Right lobe of liver (tissue), 6 donors: ENCODE measurements at regions not wholly inside any gene's neighbourhood (a gene's known extent, or its start where the extent isn't known, plus 50 kb on each side); places are given as distances from the start of the nearest gene placed in this dataset.

ENCODE experiments used
- ATAC-seq, 4 donors: fragments of 200-7000 bp; cut with Tn5 transposase; one replicate each; pipeline ENCODE4 v1.9.1; 2020; ENCODE audit warnings: mild to moderate bottlenecking in 4 of 4, moderate library complexity in 4 of 4
- DNase-seq, 3 donors: peaks; one replicate each; pipeline ENCODE4 v3.0.0-alpha.2; 2020
- H3K27ac ChIP-seq, 3 donors: fragments of 200-600 bp; one replicate each; pipeline ENCODE4 v1.8.0; 2022
- H3K27me3 ChIP-seq, 2 donors: fragments of 200-600 bp; one replicate each; pipeline ENCODE4 v1.8.0; 2022
- H3K36me3 ChIP-seq, 4 donors: fragments of 200-600 bp; sonication (generic) in 1 of 4; one replicate each; pipeline versions ENCODE4 v1.5.1 to v1.8.0; 2017 to 2022; ENCODE audit warnings: control low read depth in 1 of 4
- H3K4me1 ChIP-seq, 4 donors: fragments of 200-600 bp; sonication (generic) in 1 of 4; one replicate each; pipeline versions ENCODE4 v1.5.1 to v1.8.0; 2017 to 2022; ENCODE audit warnings: control low read depth in 1 of 4
- H3K4me3 ChIP-seq, 3 donors: fragments of 200-600 bp; one replicate each; pipeline ENCODE4 v1.8.0; 2022
- H3K9me3 ChIP-seq, 4 donors: fragments of 200-600 bp; sonication (generic) in 1 of 4; one replicate each; pipeline versions ENCODE4 v1.5.1 to v1.8.0; 2017 to 2022; ENCODE audit warnings: control low read depth in 1 of 4
- CTCF ChIP-seq, 4 donors: fragments of 200-600 bp in 3 of 4; fragments of 450-650 bp in 1 of 4; IDR thresholded peaks; one replicate each; pipeline versions ENCODE4 v1.5.1 to v1.8.0; 2016 to 2022; ENCODE audit warnings: antibody characterized with exemption in 4 of 4, mild to moderate bottlenecking in 2 of 4
- POLR2A ChIP-seq: fragments of 450-650 bp; IDR thresholded peaks from one replicate; pipeline ENCODE4 v1.6.1; 2017; ENCODE audit warnings: antibody characterized with exemption, mild to moderate bottlenecking
- WGBS: methylation state at CpG from one replicate; pipeline ENCODE4 v1.1.6; 2018; ENCODE audit warnings: low coverage, low lambda C conversion rate; ENCODE audit not compliant: insufficient coverage; ENCODE audit errors: missing lambda C conversion rate; 5-methylcytosine and 5-hydroxymethylcytosine counted together
- intact Hi-C, 2 donors: fragments of 100-400 bp; cut with DNase I; formaldehyde crosslinking; loops; one replicate each; pipeline versions ENCODE4 v1.11.2 to v1.14.1; 2022
- donor health status: DM: no; HTN: yes; CAD: no.
- donor health status: DM: no; HTN: no; CAD: no.
- donor health status: DM: no; HTN: no; CAD: no.
- donor health status: DM: no; HTN: yes; CAD: no.
- donor health status: DM: no; HTN: yes; CAD: no.

- no peaks in the 10 kb centered on the region for H3K36me3 ChIP-seq
- DNase-seq (no peak), ATAC-seq (peak; percentile 45 to 75 (median 54))
- H3K27me3 ChIP-seq = no peaks in the 10 kb centered on the region
- intact Hi-C loops = loop anchor here (10.0 kb wide), 1 partner anchor 94 kb away; no protein-coding TSS in a partner anchor
- H3K4me3 ChIP-seq = no peak overlapping the region
- TF ChIP-seq POLR2A (no peak), CTCF (IDR thresholded peaks at IDR 0.05) (no peak)
- no peaks in the 10 kb centered on the region for H3K9me3 ChIP-seq
- WGBS = 6% methylated on average over 1 of the region's 1 CpG
- H3K4me1 ChIP-seq = peaks cover 0 to 51% (median 8%) of the 10 kb centered on the region in 4 donors
- H3K27ac ChIP-seq = peak overlapping the region in 2 of 3 donors; percentile 5 to 94
Observed at GRCh38 chr20:39988991-39989390, 700.0 kb downstream of the MAFB start.

- WGBS = 16% methylated on average over 6 of the region's 6 CpGs
- ATAC-seq (peak; percentile 78 to 85 (median 82)), DNase-seq (peak; percentile 51 to 75 (median 72))
- Histone ChIP-seq H3K9me3 (no peaks in the 10 kb centered on the region), H3K4me1 (peaks cover 0 to 53% (median 7%) of the 10 kb centered on the region in 4 donors), H3K27ac (peak overlapping the region; percentile 74 to 94 (median 84)), H3K4me3 (no peak overlapping the region), H3K36me3 (no peaks in the 10 kb centered on the region), H3K27me3 (no peaks in the 10 kb centered on the region)
- intact Hi-C loops = loop anchor here (10.0 kb wide), 1 partner anchor 92 kb away; no protein-coding TSS in a partner anchor
- TF ChIP-seq CTCF (IDR thresholded peaks at IDR 0.05) (no peak), POLR2A (peak; percentile 64)
Observed at GRCh38 chr20:39986173-39986904, 702.7 kb downstream of the MAFB start.

GRCh38 chr20:39985271-39985827 lies 703.7 kb downstream of the MAFB start:
- DNase-seq (no peak), ATAC-seq (no peak)
- 90% methylated on average over 5 of the region's 5 CpGs for WGBS
- Histone ChIP-seq H3K27me3 (no peaks in the 10 kb centered on the region), H3K4me3 (no peak overlapping the region), H3K4me1 (peaks cover 0 to 53% (median 7%) of the 10 kb centered on the region in 4 donors), H3K9me3 (no peaks in the 10 kb centered on the region), H3K27ac (peak overlapping the region in 1 of 3 donors; percentile 94), H3K36me3 (no peaks in the 10 kb centered on the region)
- no peak for TF ChIP-seq POLR2A
- no peak for TF ChIP-seq CTCF (IDR thresholded peaks at IDR 0.05)
- intact Hi-C loops = loop anchor here (10.0 kb wide), 1 partner anchor 91 kb away; no protein-coding TSS in a partner anchor

GRCh38 chr20:39983655-39984054 lies 705.4 kb downstream of the MAFB start:
- Histone ChIP-seq H3K27ac (peak overlapping the region in 2 of 3 donors; percentile 36 to 51), H3K4me3 (no peak overlapping the region), H3K27me3 (no peaks in the 10 kb centered on the region), H3K4me1 (peaks cover 0 to 45% (median 7%) of the 10 kb centered on the region in 4 donors), H3K36me3 (no peaks in the 10 kb centered on the region), H3K9me3 (no peaks in the 10 kb centered on the region)
- peak; percentile 72 to 92 (median 80) for ATAC-seq
- TF ChIP-seq CTCF (IDR thresholded peaks at IDR 0.05) (no peak), POLR2A (no peak)
- intact Hi-C loops = loop anchor here (10.0 kb wide), 1 partner anchor 89 kb away; no protein-coding TSS in a partner anchor
- 14% methylated on average over 1 of the region's 1 CpG for WGBS
- DNase-seq = peak in 1 of 3 donors; percentile 72
